ENCODE measurements at regions not wholly inside any gene's neighbourhood (a gene's known extent, or its start where the extent isn't known, plus 50 kb on each side); places are given as distances from the start of the nearest gene placed in this dataset.
"Not testable (repeated sequence)": the region's sequence is repeated elsewhere in the genome, so short reads cannot be mapped to it uniquely, and the experiment has no call there.

GRCh38 chrX:65610481-65610880 is 57.0 kb upstream of the MSN start:
- no peak for DNase-seq

GRCh38 chrX:65610040-65610439 is 57.4 kb upstream of the MSN start:
- DNase-seq: no peak

GRCh38 chrX:65609237-65609636 is 58.2 kb upstream of the MSN start:
- no peak for DNase-seq

GRCh38 chrX:65608026-65608425 is 59.4 kb upstream of the MSN start:
- DNase-seq: no peak

- DNase-seq: no peak
Measured at GRCh38 chrX:65607070-65607742, 60.2 kb upstream of the MSN start.

DNA sequence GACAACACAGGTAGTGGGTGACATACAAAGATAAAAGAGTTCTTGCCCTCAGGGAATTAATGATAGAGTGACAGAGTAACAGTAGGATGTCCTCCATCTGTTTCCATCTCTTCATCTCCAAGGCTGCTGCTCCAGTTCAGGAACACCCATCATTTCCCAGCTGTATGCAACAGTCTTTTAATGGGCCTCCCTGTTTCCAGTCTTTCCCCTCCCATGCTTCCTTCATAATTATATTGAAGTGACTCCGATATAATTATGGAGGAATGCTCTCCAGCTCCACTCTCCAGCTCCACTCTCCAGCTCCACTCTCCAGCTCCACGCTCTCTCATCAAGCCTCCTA is 65.3 kb upstream of the MSN start:
- DNase-seq: no peak

DNA sequence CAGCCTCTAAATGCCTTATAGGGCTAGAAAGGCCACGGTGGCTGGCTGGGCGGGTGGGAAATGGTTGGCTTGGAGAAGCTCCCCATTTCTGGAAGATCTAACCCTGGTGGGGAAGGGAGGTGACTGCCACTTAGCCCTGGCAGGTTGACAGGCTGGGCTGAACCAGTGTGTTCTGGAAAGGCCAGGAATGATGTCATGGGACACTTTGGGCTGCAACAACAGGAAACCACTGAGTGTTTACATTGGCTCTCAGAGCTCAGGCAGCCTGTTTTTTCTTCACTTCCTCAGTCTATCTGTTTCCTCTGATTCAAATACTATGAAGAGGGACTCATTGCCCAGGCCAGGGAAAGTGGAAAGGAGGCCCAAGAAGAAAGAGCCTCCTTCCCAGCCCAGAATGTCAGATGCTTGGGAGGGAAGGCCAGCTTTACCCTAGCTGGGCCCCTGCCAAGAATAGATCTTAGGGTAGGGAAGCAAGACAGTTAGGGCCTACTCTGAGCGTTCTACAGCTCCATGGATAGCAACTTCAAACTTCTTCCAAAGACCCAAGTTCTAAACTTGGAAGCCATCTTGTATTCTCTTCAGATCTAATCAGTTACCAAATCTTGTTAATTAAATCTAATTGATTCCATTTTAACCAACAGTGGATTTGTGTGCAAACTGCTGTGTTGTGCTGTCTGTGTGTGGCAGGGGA is 65.8 kb upstream of the MSN start:
- peak in 31 of 51 donors; percentile 0 to 41 (median 3) for DNase-seq

GRCh38 chrX:65601126-65601525 is 66.3 kb upstream of the MSN start:
- no peak for DNase-seq

- DNase-seq: no peak
Measured at GRCh38 chrX:65600106-65600505, 65.5 kb upstream of the LAS1L start.

DNA sequence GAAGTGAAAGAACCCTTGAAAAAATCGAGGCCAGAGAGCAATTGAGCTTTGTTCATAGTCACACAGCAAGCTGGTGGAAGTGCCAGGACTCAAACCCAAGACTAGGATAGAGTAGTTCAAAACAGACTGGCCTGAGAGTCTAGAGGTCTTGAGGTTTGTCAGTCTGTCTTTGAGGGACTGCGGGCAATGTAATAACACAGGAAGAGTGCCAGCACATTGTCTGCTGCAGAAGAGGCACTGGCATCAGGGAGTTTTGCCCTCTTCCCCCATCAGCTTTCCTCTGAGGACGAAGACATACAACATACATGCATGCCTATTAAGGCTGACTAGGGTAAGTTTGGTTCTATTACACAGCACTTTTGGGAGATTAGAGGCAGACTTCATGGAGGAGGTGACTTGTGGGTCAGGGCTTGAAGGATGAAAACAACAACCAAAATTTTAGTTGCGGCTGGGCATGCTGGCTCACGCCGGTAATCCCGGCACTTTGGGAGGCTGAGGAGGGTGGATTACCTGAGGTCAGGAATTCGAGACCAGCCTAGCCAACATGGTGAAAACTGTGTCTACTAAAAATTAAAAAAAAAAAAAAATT is 64.1 kb upstream of the LAS1L start:
- no peak for DNase-seq

DNA sequence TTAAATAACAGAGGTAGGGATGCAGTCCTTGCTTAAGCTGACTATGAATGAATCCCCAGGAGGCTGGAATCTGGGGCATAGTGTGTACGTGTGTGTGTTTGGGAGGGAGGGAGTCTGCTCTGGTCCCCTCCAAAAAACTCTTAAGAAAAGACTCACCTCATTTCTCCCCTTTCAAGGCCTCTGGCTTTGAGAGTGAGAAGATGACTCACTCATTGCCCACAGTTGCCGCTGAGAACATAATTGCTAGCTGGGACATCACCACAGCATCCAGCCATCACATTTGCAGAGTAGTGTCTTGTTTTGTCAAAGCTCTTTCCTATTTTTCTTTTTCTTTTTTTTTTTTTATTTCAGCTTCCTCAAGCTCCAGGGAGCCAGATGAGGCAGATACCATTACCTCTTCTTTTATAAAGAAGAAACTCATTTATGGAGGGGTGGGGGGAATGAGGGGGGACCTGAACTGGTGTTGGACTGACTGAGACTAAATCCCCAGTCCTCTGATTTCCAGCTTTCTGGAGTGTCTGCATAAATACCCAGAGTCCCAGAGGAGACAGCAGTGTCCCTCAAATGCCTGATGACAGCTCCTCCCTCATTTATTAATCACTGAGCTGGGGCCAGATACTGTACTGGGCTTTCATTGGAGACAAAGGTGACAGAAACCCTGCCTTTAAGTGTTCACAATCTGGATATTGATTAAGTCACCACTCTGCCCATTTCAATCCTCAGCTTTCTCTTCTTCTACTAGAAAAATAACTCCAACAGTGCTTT is 61.9 kb upstream of the LAS1L start:
- peak in 6 of 51 donors; percentile 0 to 5 (median 1) for DNase-seq

GRCh38 chrX:65595460-65595876 is 60.9 kb upstream of the LAS1L start:
- peak in 49 of 51 donors; percentile 0 to 93 (median 58) for DNase-seq

- DNase-seq: no peak
Measured at GRCh38 chrX:65591206-65591605, 56.6 kb upstream of the LAS1L start.

DNA sequence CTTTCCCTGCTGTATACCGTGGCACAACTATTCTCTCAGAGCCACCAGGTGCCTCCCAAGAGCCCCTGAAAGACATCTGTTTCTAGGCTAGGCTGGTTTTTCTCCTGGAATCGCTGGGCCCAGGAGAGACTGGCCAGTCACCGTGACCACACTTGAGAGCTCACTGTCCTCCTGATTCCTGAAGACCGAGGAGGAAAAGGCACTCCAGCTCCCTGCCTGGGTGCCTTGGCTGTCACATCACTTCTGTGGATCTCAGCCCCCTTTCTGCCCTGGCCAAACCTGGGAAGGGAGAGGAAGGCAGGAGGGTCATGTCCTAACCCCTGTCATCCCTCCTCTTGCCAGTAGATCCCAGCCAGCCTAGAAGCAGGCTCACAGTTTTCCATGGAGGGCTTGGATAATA is 54.7 kb upstream of the LAS1L start:
- no peak for DNase-seq

DNA sequence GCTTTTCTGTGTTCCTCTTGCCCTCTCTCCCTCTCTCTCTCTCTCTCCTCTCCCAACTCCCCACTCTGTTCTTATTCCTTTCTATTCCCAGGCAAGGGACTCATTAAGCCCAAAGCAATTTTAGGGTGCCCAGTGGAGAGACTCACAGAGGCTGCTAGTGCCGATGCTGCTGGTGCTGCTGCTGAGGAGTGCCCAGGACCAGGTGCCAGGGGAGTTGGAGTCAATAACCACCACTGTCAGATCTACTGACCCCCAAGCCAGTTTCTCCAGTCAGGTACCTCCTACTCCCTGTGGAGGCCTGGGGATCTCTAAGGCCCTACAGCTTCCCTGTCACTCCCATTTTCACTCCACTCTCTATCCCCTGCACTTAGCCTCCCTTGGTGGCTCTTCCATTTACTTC is 54.2 kb upstream of the LAS1L start:
- DNase-seq: no peak

- peak in 38 of 51 donors; percentile 0 to 58 (median 22) for DNase-seq
Measured at GRCh38 chrX:65587616-65588526, 53.3 kb upstream of the LAS1L start.

GRCh38 chrX:65586491-65586890 is 51.9 kb upstream of the LAS1L start:
- DNase-seq: no peak

DNA sequence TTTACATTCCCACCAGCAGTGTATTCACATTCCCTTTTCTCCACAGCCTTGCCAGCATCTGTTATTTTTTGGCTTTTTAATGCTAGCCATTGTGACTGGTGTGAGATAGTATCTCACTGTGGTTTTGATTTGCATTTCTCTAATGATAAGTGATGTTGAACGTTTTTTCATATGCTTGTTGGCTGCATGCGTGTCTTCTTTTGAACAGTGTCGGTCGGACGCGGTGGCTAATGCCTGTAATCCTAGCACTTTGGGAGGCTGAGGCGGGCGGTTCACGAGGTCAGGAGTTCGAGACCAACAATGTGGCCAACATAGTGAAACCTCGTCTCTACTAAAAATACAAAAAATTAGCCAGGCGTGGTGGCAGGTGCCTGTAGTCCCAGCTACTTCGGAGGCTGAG is 50.6 kb upstream of the LAS1L start:
- not testable (repeated sequence) for DNase-seq
